ENCODE measurements at regions not wholly inside any gene's neighbourhood (a gene's known extent, or its start where the extent isn't known, plus 50 kb on each side); places are given as distances from the start of the nearest gene placed in this dataset.

- H3K4me1 ChIP-seq (ENCODE audit: control insufficient read depth, insufficient read depth, low read length), result no peaks in the 10 kb centered on the region
- DNase-seq (ENCODE audit: low read depth), result peak; percentile 36
- H3K9ac ChIP-seq (ENCODE audit: low read length), result no peak overlapping the region
These were observed 49.9 kb upstream of the LPP start for GRCh38 chr3:188104050-188104449.

More at GRCh38 chr3:188104050-188104449, 49.9 kb upstream of the LPP start:
- Histone ChIP-seq H3K4me3 (ENCODE audit: low read length) (no peak overlapping the region), H3K36me3 (ENCODE audit: control insufficient read depth, insufficient read depth, low read length, severe bottlenecking) (no peaks in the 10 kb centered on the region), H3K27me3 (replicated peaks; ENCODE audit: control insufficient read depth, insufficient read depth, low read length) (no peaks in the 10 kb centered on the region), H3K9me3 (ENCODE audit: control insufficient read depth, low read length) (peaks cover 7% of the 10 kb centered on the region)
